OCI-M1 (cell line): ENCODE measurements at regions not wholly inside any gene's neighbourhood (a gene's known extent, or its start where the extent isn't known, plus 50 kb on each side); places are given as distances from the start of the nearest gene placed in this dataset.

Experiments used
- DNase-seq: peaks from one replicate; lab custom pipeline; 2025; lab: John Stamatoyannopoulos, UW

GRCh38 chrX:38991656-38992440 is 190.6 kb downstream of the MID1IP1 start:
- no peak for DNase-seq

DNA sequence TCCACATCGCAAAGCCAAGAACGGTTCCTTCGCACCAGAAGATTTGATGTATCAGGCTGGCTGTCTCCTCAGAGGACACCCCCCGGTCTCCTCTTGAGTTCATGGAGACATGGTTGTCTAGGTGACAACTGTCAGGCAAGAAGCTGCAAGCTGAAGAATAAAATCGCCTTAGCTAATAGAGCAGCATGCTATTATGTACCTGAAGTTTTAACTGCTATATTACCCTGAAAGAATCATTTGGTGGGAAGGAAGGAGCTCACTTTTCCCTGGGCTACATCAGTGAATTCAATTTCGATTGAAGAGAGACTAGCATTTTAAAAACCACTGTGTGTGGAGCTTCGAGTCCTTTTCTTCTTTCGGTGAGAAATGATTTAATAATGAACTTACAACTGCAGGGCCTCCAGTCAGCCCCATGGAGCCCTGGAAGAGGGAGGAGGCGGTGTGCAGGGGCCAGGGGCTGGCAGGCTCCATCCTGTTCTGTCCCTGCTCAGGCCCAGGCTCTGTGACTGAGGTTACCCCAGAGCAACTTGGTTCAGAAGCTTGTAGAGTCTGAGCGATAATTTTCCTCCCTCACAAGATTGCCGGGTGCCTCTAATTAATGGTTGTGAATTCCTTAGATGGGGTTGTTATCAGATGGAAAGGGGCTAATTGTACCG is 191.3 kb downstream of the MID1IP1 start:
- no peak for DNase-seq

- DNase-seq, result no peak
Measured at GRCh38 chrX:38993500-38993899, 192.2 kb downstream of the MID1IP1 start.

- DNase-seq, result no peak
Measured at GRCh38 chrX:38999099-38999498, 197.8 kb downstream of the MID1IP1 start.

GRCh38 chrX:38999967-39000745 is 198.9 kb downstream of the MID1IP1 start:
- no peak for DNase-seq

GRCh38 chrX:39000802-39001201 is 199.5 kb downstream of the MID1IP1 start:
- DNase-seq, result no peak

DNA sequence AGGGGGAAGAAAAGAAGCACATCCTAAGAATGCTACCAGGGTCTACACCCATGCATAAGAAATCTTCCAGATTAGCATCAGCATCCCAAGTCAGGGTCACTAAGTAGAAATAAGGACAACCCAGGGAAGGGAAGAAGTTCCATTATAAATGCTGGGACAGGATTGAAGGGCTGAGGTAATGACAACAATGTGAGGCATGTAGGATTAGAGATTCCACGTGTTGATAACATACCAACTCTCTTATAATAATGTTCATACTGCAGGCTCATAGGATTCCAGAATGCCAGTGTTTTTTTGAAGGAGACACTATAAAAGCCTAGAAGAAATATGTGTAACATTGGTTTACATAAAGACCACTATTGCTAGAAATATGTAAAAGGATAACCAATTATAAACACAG is 201.2 kb downstream of the MID1IP1 start:
- no peak for DNase-seq

DNA sequence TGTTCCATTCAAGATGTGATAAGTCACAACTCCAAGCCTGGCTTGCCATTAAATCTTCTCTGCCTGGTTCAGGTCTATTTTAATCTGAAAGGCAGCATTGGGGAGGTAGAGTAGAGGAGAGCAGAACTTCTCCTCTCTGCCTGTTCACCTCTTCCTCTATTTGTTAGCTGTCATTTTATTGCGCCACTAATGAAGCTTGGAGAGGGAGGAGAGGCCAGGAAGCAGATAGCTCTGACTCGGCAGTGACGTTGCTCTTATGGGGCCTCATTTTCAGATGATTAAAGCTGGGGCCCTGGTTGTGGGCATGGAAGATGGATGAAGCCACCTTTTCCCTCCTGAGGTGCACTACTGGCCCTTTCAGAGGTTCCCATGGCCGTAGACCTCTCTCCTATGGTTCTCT is 207.3 kb downstream of the MID1IP1 start:
- peak; percentile 6 for DNase-seq

DNA sequence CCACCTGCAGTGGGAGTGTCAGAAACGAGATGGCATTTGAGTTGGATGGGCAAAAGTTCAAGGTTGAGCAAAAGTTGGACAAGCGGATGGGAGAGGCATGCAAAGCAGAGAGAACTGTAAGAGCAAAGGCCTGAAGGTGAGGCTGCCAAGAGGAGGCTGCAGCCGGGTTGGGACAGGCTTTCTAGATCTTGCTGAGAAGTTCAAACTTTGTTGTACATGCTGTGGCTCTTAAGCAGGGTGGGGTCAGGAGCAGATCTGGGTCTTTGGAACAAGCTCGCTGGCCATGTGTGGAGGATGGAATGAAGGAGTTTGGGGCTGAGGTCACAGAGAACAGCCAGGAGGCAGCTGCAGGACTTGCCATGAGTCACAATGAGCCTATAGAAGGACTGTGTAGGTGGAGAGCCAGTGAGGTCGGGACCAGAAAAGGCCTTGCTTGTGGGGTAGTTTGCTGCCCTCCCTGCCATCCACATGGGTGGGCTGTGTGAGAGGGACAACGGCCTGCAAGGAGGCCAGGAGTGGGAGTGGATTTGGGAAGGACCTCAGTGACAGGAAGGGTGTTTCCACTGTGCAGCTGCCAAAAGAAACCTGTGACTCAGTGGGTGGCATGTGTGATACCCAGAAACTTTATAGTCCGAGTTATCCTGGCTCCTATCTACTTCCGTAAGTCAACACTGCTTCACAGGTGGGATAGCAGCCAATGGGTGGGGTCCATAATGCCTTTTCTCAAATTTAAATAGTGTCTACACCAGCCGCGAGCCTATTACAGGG is 210.4 kb downstream of the MID1IP1 start:
- no peak for DNase-seq

GRCh38 chrX:39012621-39013111 is 211.4 kb downstream of the MID1IP1 start:
- no peak for DNase-seq

DNA sequence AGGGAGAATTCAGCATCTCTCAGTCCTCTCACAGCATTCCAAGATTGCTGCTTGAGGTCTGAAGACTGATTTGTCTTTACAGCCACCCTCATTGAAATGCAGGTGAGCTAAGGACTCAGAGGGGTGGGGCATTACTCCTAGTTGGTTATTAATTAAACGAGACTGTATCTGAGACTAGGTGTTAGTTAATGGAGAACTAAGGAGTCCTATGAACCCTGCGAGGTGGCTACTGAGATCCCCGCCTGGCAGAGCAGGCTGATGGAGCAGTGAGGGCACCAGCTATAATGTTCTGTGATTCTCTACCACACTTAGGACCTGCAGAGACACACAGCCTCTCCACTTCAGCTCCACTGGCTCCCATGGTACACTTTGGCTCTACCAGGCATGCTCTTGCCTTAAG is 215.3 kb downstream of the MID1IP1 start:
- no peak for DNase-seq

DNA sequence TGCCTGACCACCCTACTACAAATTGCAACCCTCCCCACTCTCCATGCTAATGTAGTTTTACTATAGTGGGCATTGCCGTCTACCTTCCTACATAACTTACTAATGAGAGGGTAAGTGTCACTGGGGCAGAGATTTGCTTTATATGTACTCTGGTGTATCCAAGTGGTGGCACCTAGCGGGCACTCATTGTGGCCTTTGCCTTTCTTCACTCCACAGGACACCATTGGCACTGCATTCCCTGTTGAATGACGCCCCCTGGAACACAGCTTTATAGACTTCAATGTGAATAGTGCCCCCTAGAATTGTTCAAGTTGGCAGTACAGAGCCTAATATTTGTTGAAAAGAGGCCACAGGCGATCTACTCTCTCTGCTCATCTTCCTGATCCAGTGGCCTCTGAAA is 215.8 kb downstream of the MID1IP1 start:
- peak; percentile 5 for DNase-seq

DNA sequence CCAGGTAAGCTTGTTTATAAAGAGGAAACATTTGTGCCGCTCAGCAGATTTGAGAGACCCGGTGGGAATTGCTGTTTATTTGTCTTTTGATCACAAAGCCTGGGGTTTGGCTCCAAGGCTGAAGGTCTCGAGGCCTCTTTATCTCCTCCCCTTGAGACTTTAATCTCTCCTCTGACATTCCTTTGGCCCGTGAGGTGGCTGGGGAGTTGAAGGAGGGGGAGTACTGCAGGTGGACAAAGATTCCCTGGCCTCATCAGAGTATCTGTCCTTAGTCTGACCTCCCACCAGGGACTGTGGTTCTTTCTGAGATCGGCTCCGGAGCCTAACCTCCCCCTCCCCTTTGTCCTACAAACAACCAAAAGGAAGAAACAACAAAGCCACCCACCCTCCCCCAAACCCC is 216.5 kb downstream of the MID1IP1 start:
- DNase-seq, result no peak

- DNase-seq, result no peak
Measured at GRCh38 chrX:39018541-39018940, 217.3 kb downstream of the MID1IP1 start.

- DNase-seq, result no peak
Measured at GRCh38 chrX:39019056-39019455, 217.8 kb downstream of the MID1IP1 start.

- no peak for DNase-seq
Measured at GRCh38 chrX:39020051-39020669, 218.9 kb downstream of the MID1IP1 start.

DNA sequence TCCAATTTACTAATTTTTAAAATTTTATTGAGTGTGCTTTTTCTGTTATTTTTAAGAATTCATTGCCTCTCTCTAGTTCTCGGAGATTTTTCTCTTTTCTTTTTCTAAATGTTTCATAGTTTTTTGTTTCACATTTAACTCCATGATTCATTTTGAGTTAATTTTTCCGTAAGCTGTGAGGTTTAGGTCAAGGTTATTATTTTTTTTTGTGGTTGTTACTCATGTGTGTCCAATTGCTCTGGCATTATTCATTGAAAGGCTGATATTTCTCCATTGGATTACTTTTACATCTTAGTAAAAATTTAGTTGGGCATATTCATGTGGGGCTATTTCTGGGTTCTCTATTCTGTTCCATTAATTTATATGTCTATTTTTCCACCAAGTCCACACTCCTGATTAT is 220.8 kb downstream of the MID1IP1 start:
- no peak for DNase-seq

GRCh38 chrX:39029221-39029620 is 228.0 kb downstream of the MID1IP1 start:
- no peak for DNase-seq

- DNase-seq, result no peak
Measured at GRCh38 chrX:39030636-39031035, 229.4 kb downstream of the MID1IP1 start.

GRCh38 chrX:39039890-39040289 is 238.6 kb downstream of the MID1IP1 start:
- no peak for DNase-seq

GRCh38 chrX:39043838-39044550 is 242.7 kb downstream of the MID1IP1 start:
- DNase-seq, result no peak
